Activated CD4-positive, alpha-beta T cell treated with anti-CD3 and anti-CD28 coated beads, Interleukin-2, amount 10 ng/mL, durations not matched to agents 24 days and 14 days (primary cell): ENCODE measurements at regions not wholly inside any gene's neighbourhood (a gene's known extent, or its start where the extent isn't known, plus 50 kb on each side); places are given as distances from the start of the nearest gene placed in this dataset.
"Not testable (repeated sequence)": the region's sequence is repeated elsewhere in the genome, so short reads cannot be mapped to it uniquely, and the experiment has no call there.

Experiments used
- DNase-seq: peaks from one replicate; pipeline ENCODE4 v3.0.0; 2022
- H3K27ac Mint-ChIP-seq: one replicate; pipeline ENCODE4 v1.8.0; 2022; ENCODE audit warnings: mild to moderate bottlenecking, mixed read lengths
- H3K27me3 Mint-ChIP-seq: one replicate; pipeline ENCODE4 v1.8.0; 2022; ENCODE audit warnings: mixed read lengths
- H3K36me3 Mint-ChIP-seq: one replicate; pipeline ENCODE4 v1.8.0; 2022; ENCODE audit warnings: low read depth, mild to moderate bottlenecking, mixed read lengths
- H3K4me1 Mint-ChIP-seq: one replicate; pipeline ENCODE4 v1.8.0; 2021; ENCODE audit warnings: mixed read lengths
- H3K4me3 Mint-ChIP-seq: one replicate; pipeline ENCODE4 v1.8.0; 2022; ENCODE audit warnings: mild to moderate bottlenecking, moderate library complexity, mixed read lengths
- H3K9me3 Mint-ChIP-seq: one replicate; pipeline ENCODE4 v1.8.0; 2021; ENCODE audit warnings: mixed read lengths
- intact Hi-C: fragments of 100-400 bp; cut with micrococcal nuclease; formaldehyde crosslinking; loops from one replicate; pipeline ENCODE4 v1.15.1; 2023

DNA sequence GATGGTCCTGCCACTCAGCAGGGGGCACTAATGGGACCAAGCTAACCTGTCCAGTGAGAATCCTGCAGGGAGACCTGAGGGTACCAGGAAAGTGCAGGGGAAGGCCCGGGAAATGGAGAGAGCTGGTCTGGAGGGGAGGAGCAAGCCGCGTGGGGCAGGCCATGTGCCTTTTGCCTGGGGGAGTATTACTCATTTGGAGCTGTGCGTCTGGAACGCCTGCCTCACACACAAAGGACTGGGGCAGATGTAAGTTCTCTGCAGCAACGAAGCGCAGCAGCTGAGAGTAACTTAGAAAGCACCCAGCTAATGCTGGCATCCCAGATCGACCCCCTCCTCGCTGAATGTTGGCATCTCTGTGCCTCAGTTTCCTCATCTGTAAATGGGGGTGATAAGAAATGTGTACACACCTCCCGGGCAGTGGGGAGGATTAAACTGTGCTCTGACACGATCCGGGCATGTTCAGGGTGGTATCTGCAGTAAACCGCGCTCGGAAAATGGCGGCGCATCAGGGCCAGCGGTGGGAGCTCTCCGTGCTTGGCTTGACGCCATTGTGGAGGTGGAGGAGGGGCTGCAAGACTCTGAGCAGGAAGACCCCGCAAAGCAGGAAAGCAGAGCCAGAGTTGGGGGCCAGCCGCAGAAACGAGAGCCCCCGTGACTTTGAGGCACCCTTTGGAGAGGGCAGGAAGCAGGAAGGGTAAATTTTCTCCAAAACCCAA is 212.5 kb downstream of the NPHP4 start:
- Mint-ChIP-seq H3K27me3 (no peaks in the 10 kb centered on the region), H3K36me3 (no peaks in the 10 kb centered on the region), H3K27ac (no peak overlapping the region), H3K4me3 (no peak overlapping the region), H3K4me1 (no peaks in the 10 kb centered on the region), H3K9me3 (no peaks in the 10 kb centered on the region)
- intact Hi-C loops, result no loop called here
- no peak for DNase-seq

DNA sequence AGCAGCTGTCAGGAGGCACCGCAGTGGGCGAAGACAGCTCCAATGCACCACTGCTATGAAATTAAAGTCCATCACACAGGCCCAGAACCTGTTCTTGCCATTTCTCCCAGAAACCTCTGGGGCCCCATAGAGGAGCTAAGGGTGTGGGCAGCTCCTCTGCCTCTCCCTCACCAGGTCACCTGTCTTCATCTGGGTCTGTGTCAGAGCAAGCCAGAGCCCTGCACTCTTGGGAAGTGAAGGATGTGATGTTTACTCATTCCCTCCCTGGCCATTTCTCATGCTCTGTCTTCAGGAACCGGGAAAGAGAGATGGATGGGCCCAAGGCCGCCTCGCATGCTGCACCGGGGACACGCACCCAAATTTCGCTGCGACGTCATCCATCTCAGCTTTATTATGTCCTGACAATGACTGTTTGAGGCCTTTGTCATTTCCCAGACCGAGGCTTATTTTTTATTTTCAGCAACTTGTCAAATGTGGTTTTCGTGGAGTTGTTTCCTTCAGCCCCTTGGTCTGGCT is 216.1 kb downstream of the NPHP4 start:
- Mint-ChIP-seq H3K4me3 (no peak overlapping the region), H3K4me1 (no peaks in the 10 kb centered on the region), H3K27ac (no peak overlapping the region), H3K36me3 (no peaks in the 10 kb centered on the region), H3K27me3 (peaks cover 3% of the 10 kb centered on the region), H3K9me3 (no peaks in the 10 kb centered on the region)
- no peak for DNase-seq
- intact Hi-C loops, result no loop called here

DNA sequence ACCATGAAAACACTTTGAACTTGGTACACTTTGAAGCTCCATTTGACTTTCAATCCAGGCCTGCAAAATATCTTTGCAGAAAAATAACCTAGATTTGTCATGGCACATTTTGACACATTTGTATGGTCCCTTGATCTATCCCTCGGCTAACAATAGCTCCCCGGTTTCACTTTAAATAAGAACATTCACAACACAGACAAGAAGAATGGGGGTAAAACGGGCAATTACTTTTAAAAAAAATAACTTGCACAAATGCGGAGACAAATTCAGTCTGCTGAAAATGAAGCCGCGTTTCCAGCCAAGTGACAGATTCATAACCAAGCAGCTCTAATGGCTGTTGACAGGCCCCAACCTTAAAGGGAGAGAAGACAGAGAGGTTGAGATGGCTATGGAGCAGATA is 218.2 kb downstream of the NPHP4 start:
- no peak overlapping the region for H3K4me3 Mint-ChIP-seq
- intact Hi-C loops, result no loop called here
- peaks cover 8% of the 10 kb centered on the region for H3K27me3 Mint-ChIP-seq
- no peaks in the 10 kb centered on the region for H3K36me3 Mint-ChIP-seq
- no peak for DNase-seq
- no peaks in the 10 kb centered on the region for H3K4me1 Mint-ChIP-seq
- H3K27ac Mint-ChIP-seq, result no peak overlapping the region
- H3K9me3 Mint-ChIP-seq, result no peaks in the 10 kb centered on the region

DNA sequence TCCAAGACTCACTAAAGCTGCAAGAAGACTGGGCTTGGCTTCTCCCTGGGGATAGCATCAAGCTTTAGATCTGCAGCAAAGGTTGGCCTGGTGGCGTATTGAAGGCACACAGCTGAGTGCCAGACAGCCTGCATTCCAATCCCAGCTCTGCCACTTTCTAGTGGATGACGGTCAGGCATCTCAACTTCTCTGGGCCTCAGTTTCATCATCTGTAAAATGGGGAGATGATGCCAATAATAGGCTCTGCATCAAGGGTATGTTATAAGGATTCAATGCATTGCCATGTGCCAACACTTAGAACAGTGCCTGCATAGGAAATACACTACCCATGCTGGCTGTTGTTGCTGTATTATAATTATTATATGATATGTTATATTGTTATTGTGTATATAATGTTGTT is 220.4 kb downstream of the NPHP4 start:
- intact Hi-C loops, result no loop called here
- Mint-ChIP-seq H3K9me3 (no peaks in the 10 kb centered on the region), H3K4me1 (no peaks in the 10 kb centered on the region), H3K36me3 (no peaks in the 10 kb centered on the region), H3K4me3 (no peak overlapping the region), H3K27ac (no peak overlapping the region), H3K27me3 (peaks cover 8% of the 10 kb centered on the region)
- no peak for DNase-seq

DNA sequence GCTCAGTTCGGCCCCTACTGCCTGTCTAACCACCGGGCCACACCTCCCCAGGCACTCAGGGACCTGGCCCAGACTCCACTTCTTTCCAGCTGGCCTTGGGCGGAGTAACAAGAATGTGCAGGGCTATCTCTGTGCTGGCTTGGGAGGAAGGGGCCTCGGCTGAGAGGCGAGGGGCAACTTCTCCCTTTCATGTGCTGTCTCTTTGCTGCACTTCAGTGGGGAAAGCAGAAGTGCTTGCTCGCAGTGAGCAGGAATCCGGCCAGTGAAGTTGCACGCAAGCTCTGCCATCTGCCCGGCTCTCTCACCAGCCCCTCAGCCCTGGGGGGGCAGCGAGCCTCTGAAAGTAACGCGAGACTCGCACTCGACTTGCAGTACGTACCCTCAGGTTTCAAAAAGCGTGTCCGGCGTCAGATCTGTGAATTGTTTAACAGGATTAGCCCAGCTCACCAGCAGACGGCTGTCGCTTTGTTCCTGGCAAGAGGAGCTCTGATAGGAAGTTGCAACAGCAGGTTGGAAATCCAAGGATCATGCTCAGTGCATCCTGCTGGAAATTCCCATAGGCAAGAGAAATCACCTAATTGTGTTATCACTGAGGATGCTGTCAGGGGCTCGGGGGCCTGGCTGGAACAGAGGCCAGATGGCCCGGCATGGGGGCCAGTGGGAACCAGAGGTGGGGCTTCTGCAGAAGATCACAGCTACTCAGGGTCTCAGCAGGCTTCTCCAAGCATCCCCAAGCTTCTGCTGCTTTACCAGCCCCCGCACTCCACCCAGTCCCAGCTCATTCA is 221.1 kb downstream of the NPHP4 start:
- no peak overlapping the region for H3K4me3 Mint-ChIP-seq
- H3K9me3 Mint-ChIP-seq, result no peaks in the 10 kb centered on the region
- no peak for DNase-seq
- H3K27me3 Mint-ChIP-seq, result peaks cover 8% of the 10 kb centered on the region
- H3K4me1 Mint-ChIP-seq, result no peaks in the 10 kb centered on the region
- no peak overlapping the region for H3K27ac Mint-ChIP-seq
- intact Hi-C loops, result no loop called here
- no peaks in the 10 kb centered on the region for H3K36me3 Mint-ChIP-seq

DNA sequence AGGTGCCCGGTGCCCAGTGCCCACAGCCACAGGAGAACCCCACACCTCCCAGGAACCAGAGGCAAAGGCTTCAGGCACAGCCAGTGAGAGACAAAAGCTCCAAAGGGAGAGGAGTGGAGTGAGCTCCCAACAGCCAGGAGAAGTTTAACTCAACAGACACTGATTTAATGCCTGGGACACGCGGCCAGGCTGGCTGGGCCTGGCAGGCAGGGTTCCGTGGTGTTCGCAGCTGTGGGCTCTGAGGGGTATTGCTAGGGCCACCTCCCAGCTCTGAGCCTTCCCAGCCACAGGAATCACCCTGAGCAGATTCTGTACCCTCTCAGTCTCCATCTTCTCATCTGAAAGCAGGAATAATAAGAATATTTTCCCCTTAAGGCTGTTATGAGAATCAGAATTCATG is 222.5 kb downstream of the NPHP4 start:
- Mint-ChIP-seq H3K27ac (no peak overlapping the region), H3K4me3 (no peak overlapping the region), H3K9me3 (no peaks in the 10 kb centered on the region), H3K27me3 (peaks cover 8% of the 10 kb centered on the region), H3K4me1 (no peaks in the 10 kb centered on the region), H3K36me3 (no peaks in the 10 kb centered on the region)
- no peak for DNase-seq
- intact Hi-C loops, result no loop called here

DNA sequence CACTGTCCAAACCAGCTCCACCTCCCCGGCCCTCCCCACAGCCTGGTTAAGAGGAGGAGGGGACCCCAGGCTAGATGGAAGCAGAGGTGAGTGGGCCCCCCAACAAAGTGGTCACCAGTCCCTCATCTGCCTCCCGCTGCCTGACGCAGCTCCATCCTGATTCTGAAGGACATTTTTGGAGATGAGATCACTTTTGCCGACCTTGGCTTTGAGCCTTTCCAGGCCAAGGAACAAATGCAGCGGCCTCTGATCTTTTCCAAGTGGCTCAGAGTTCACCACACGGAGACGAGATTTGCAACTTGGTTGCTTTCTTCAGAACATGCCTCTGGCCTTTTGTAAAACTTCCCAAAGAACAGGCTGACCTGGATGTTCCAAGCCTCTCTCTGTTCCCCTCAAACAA is 223.1 kb downstream of the NPHP4 start:
- Mint-ChIP-seq H3K36me3 (no peaks in the 10 kb centered on the region), H3K4me3 (no peak overlapping the region), H3K9me3 (no peaks in the 10 kb centered on the region), H3K27me3 (peaks cover 8% of the 10 kb centered on the region), H3K27ac (no peak overlapping the region), H3K4me1 (no peaks in the 10 kb centered on the region)
- DNase-seq, result no peak
- intact Hi-C loops, result no loop called here

DNA sequence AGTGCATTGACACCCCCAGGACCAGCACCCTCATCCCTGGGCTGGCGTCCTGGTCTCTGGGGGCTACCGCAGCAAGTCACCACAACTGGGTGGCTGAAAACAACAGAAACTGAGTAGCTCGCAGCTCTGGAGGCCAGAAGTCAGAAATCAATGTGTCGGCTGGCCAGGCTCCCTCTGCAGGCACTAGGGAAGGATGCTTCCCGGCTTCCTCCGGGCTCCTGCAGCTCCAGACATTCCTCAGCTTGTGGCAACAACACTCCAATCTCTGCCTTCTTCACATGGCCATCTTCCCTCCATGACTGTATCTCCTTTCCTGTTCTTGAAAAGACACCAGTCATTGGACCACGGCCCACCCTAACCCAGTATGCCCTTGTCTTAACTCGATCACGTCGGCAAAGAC is 224.2 kb downstream of the NPHP4 start:
- Mint-ChIP-seq H3K36me3 (no peaks in the 10 kb centered on the region), H3K27me3 (peaks cover 8% of the 10 kb centered on the region), H3K4me3 (no peak overlapping the region), H3K4me1 (no peaks in the 10 kb centered on the region), H3K9me3 (no peaks in the 10 kb centered on the region), H3K27ac (no peak overlapping the region)
- intact Hi-C loops, result no loop called here
- DNase-seq, result no peak

DNA sequence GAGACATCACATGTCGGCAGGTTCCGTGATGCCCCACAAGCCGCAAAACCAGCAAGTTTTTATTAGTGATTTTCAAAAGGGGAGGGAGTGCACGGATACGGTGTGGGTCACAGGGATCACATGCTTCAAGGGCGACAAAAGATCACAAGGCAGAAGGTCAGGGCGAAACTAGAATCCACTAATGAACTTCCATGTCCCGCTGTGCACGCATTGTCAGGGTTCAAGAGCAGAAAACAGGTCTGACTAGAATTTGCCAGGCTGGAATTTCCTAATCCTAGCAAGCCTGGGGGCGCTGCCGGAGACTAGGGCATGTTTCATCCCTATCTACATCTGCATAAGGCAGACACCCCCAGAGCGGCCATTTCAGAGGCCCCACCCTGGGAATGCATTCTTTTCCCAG is 225.2 kb downstream of the NPHP4 start:
- H3K9me3 Mint-ChIP-seq, H3K27me3 Mint-ChIP-seq, H3K4me3 Mint-ChIP-seq, H3K27ac Mint-ChIP-seq, H3K36me3 Mint-ChIP-seq, DNase-seq, intact Hi-C loops, H3K4me1 Mint-ChIP-seq: not testable (repeated sequence)

DNA sequence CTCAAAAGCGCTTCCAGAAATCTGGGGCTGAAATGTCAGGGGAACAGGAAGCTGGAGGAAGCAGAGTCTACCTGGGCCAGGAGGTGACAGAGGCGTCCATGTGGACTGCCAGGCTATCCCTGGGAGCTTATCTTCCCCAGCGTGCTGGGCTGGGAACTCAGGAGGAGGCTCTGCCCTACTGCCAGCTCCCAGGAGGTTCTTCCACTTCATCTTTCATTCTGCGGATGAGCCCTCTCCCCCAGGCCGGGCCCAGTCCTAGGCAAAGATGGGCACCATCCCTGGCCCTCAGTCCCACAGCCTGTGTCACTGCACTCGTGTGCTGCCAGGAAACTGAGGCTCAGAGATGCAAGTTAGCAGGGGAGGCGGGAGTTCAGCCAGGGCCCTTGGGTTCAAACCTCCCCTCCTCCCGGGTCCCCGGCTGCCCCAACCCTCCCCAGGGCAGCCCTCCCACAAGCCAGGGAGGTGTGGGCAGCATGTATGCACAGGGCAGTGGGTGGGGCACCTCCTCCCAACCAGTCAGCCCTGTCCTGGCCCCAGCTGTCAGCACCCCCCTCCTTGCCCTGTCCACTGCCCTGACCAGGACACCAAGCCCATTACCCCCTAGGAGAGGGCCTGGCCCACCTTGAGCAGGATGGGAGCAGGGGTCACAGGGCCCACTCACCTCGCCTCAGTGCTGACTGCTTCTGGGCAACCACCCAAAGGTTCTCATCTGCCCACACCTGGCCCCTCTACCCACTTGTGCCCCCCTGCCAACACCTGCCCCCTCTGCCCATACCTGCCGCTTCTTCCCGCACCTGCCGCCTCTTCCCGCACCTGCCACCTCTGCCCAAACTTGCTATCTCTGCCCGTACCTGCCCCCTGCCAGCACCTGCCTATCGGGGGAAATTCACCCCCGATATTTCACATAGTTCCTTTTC is 226.0 kb downstream of the NPHP4 start:
- Mint-ChIP-seq H3K36me3 (no peaks in the 10 kb centered on the region), H3K9me3 (no peaks in the 10 kb centered on the region), H3K4me3 (no peak overlapping the region), H3K27ac (no peak overlapping the region), H3K27me3 (peaks cover 7% of the 10 kb centered on the region), H3K4me1 (no peaks in the 10 kb centered on the region)
- DNase-seq, result no peak
- intact Hi-C loops, result no loop called here

DNA sequence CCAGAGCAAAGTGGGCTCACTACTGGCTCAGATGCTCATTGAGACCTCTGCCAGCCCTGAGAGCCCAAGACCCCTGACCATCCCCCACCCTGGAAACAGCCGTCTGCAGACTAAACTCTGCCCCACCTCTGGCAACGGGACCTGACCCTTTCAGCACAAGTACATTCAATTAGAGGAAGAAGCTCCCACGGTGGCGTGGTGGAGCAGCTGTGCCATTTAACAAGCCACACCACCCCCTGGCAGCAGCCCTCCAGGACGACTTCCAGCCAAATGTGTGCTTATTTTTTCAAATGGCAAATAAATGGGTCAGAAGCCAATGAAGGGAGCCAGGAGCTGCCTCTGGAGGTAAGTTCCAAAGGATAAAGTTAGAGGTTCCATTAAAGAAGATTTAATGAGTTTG is 226.7 kb downstream of the NPHP4 start:
- H3K36me3 Mint-ChIP-seq, result no peaks in the 10 kb centered on the region
- H3K4me1 Mint-ChIP-seq, result no peaks in the 10 kb centered on the region
- no peak for DNase-seq

DNA sequence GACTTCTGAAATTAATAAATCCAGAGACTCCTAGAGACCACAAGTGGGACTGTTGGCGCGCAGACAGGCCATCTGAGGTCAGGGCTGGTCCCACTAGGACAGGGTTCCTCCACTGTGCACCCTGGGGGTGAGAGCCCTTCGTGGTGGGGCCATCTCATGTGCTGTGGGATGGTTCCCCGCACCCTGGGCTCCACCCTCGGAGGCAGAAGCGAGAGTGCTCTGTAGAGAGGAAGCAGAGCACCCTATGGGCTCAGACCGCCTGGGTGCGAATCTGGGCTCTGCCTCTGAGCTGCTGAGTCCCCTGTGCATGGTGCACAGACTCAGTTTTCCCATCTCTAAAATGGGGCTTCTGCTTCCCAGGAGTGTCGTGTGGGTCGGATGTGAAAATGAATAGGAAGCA is 227.3 kb downstream of the NPHP4 start:
- Mint-ChIP-seq H3K9me3 (peaks cover 3% of the 10 kb centered on the region), H3K36me3 (no peaks in the 10 kb centered on the region), H3K4me1 (no peaks in the 10 kb centered on the region), H3K27ac (no peak overlapping the region), H3K27me3 (no peaks in the 10 kb centered on the region), H3K4me3 (no peak overlapping the region)
- no peak for DNase-seq
- intact Hi-C loops, result no loop called here

More for the DNA sequence above, 226.7 kb downstream of the NPHP4 start:
- no peak overlapping the region for H3K4me3 Mint-ChIP-seq
- intact Hi-C loops, result no loop called here
- peaks cover 2% of the 10 kb centered on the region for H3K9me3 Mint-ChIP-seq
- peaks cover under 1% of the 10 kb centered on the region for H3K27me3 Mint-ChIP-seq
- no peak overlapping the region for H3K27ac Mint-ChIP-seq

DNA sequence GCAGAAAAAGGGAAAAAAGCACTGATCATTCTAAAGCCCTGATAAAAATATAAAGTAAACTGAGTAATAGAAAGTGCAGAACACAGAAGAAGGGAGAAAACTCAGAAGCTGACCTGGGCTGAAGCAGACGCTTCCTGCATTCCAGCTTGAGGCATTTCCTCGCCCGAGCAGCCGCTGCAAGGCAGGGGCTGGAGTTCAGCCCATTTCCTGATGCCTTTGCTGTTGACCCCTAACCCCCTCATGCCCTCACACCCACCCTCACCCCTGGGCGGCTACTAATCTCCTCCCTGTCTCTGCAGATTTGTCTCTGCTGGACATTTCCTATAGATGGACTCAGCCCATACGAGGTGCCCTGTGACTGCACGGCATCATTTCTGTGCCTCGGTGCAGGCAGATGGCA is 227.8 kb downstream of the NPHP4 start:
- Mint-ChIP-seq H3K9me3 (peaks cover 3% of the 10 kb centered on the region), H3K27me3 (no peaks in the 10 kb centered on the region), H3K36me3 (no peaks in the 10 kb centered on the region), H3K4me3 (no peak overlapping the region), H3K4me1 (no peaks in the 10 kb centered on the region), H3K27ac (no peak overlapping the region)
- intact Hi-C loops, result no loop called here
- DNase-seq, result no peak
